GM21390 (cell line): ENCODE measurements at regions not wholly inside any gene's neighbourhood (a gene's known extent, or its start where the extent isn't known, plus 50 kb on each side); places are given as distances from the start of the nearest gene placed in this dataset.

Source experiments
- ATAC-seq: cut with Tn5 transposase; IDR thresholded peaks from one replicate; pipeline ENCODE4 v1.9.1; 2021; ENCODE audit not compliant: unreplicated experiment

DNA sequence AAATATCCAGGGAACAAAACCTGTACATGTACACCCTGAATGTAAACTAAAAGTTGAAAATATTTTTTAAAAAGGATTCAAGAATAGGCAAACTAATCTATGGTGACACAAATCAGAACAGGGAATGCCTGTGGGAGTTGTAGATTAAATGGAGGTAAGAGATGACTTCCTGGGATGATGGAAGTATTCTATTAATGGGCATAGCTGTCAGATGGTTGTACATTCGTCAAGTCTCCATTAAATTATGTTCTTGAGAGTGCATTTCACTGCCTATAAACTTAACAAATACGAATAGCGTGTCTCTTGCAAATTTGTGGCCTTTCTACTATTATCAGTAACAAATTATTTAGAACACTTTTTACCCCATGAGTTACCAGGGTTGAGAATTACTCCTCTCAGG is 207.0 kb downstream of the HNMT start:
- ATAC-seq: no peak

DNA sequence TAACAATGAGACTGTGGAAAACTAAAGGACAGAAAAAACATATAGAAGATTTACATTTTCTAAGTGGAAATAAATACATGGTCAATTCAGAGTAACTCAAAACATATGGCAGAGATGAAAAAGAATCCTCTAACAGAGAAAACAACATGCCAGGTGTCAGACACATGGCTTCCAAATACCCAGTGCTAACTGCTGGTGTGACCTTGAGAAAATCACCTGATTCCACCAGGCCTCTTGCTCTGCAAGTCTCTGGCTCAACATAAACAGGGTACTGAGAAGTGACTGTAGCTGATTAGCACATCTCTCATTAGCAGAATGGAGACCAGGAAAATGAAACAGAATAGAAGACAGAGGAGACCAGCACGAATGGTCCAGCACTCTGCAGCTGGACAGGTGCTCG is 210.8 kb downstream of the HNMT start:
- ATAC-seq: no peak

- no peak for ATAC-seq
Measured at GRCh38 chr2:138176862-138177439, 212.7 kb downstream of the HNMT start.

- no peak for ATAC-seq
Measured at GRCh38 chr2:138177693-138178092, 213.4 kb downstream of the HNMT start.

DNA sequence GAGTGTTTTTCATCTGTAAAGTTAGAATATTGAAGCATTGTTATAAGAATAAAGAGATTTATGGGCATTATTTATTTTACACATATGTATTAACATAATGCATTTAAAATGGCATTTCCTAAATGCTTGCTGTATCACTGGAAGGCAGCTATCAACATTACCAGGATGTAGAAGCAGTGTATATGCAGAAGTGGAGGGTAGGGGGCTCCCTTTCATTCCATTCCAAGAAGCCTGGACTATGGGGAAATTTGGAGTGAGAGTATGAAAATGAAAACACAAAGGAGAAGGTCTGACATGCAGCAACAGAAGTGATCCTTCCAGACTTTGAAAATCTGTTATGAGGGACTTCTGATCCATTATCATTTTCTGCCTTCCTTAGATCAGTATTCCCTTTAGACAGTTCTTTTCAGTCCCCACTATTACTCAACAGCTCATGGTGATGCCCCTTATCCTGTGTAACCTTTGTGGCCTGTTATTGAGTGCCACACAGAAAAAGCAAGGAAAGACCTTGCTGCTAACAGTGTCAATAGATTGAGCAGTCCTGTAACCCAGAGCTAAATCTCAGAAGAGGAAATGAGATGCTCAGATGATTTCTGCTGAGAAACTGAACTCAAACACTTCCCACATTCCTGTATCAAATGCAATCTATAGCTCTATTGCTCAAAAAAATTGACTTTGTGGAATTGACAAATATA is 216.6 kb downstream of the HNMT start:
- ATAC-seq: no peak

DNA sequence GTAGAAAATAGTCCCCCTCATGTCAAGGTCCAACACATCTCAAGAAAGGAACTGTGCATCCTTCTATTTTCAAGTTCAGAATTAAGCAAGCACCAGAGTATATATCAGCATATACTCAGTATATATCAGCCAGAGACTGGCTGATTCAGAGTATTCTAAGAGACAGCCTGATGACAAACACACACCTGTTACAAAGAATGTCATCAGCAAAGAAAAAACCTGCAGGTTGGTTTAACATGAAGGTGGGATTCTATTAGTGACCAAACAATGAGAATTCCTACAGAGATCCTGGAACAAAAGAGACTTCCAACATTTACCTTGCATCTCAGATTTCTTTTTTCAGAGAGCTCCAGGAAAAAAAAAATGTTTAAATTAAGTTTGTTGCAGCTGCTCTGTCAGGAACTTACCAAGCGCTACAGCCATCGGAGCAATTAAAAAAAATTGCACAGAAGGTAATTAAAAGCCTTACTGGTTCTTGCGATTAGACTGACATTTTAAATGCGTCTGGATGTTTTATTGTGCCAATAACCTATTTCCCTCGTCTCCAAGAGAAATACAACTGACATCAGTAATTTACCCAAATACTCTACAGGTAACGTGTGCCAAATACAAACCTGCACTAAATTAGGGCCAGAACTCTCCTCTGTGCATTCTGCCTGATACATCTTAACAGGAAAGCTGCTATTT is 218.1 kb downstream of the HNMT start:
- no peak for ATAC-seq

DNA sequence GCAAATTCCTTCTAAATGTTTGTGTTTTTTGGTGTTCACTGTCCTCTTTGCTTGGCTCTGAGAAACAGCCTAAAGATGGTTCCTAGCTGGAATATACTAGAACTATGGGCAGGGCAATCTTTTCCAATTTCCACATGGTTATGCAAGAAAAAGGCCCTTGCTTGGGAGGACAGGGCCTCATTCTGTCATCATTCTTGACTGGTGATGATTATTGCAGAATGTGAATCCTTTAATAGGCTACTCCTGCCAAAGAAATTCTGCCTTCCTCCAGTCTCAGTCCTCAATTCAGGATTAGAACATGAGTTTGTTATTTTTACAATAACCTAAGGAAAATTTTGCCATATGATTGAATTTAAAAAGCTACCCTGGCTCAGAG is 218.7 kb downstream of the HNMT start:
- no peak for ATAC-seq

- ATAC-seq: no peak
Measured at GRCh38 chr2:138183705-138184104, 219.4 kb downstream of the HNMT start.

GRCh38 chr2:138184428-138184827 is 220.2 kb downstream of the HNMT start:
- ATAC-seq: no peak

DNA sequence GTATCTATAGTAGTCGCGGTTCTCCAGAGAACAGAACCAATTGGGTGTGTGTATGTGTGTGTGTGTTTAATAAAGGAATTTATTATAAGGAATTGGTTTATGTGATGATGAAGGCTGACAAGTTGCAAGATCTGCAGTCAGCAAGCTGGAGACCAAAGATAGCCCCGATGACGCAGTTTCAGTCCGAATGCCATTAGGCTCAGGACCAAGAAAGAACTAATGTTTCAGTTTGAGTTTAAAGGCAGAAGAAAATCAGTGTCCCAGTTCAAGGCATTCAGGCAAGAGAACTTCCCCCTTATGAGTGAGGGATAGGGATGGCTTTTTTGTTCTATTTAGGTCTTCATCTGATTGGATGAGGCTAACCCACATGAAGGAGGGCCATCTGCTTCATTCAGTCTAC is 221.6 kb downstream of the HNMT start:
- no peak for ATAC-seq

DNA sequence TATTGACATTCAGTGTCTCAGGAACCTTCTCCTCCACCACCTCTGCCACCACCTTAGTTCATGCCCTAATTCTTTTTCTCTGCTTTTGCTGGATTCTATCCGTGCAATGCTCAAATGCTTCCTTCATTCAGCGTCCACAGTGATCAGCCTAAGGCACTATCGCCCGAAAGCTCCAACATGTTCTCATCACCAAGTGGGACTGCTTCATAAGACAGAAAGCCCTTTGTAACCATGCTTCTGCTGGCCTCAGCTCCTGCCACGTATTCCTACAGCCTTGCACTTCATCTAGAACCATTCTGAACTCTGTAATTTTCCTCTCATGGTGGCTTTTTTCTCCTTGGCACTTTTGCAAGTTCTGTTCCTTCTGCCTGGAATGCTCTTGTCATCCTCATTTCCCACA is 222.9 kb downstream of the HNMT start:
- no peak for ATAC-seq

DNA sequence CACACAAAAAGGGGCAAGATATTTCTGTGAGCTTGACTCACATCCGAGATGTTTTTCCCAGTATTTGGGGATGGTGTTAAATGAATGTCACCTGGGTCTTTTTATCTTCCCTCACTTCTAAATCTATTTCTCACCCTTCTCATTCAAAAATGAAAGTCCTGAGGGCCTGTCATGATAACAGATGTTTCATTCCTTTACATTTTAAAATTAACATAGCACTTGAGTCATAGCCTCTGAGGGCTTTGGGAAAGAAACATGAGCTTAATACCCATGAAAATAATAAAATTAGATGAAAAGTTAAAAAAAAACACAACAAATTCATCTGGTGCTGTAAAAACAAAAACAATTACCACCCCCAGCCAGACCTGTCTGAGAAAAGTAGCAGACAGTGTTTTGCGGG is 226.7 kb downstream of the HNMT start:
- no peak for ATAC-seq

DNA sequence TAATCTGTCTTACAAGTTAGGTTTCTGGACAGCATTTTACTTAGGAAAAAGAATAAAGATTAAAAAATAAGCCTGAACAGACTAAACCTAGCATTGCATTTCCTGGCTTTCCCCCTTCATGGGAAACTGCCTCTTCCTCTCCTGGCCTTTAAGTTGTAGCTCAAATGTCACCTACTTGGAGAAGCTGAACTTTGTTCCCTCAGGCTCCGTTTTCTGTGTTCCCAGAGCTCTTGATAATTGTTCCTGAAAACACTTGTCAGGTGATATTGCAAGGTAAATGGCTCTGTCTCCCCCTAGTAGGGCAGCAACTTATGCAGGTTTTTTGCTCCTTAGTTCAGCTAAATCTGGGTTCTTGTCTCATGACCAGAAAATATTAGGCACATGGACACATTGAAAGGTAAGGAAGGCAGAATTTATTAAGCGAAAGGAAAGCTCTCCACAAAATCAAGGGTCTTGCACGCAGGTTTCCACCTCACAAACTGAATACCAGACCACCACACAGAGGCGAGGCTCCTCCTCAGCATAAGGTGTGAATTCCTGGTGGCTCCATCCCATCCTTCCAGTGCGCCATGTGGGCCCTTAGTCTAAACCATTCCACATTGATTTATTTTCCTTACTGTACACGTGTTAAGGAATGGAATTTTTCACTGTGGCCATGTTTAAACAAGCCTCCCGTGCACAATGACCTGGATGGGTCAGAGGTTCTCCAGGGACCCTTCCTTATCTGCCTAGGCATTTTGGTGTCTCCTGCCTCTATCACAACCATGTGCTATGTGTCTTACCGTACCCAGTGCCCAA is 229.3 kb downstream of the HNMT start:
- ATAC-seq: no peak

DNA sequence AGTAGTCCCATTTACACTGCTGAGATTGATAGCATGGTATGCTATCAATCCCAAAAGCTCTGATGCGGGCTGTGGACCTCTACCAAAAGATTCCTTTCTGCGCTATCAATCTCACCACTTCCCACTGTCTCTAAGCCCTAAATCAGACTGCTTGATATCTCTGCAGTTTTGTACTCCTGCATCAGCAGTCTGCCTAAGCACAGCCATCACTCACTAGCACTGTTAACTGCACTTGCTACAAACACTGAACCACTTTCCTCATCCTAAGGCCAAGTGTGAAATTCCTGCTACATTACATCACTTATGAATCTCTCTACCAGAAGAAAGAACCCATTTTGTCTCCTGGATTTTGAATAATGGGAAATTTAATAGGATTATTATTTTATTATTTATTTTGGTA is 237.0 kb downstream of the HNMT start:
- ATAC-seq: no peak

DNA sequence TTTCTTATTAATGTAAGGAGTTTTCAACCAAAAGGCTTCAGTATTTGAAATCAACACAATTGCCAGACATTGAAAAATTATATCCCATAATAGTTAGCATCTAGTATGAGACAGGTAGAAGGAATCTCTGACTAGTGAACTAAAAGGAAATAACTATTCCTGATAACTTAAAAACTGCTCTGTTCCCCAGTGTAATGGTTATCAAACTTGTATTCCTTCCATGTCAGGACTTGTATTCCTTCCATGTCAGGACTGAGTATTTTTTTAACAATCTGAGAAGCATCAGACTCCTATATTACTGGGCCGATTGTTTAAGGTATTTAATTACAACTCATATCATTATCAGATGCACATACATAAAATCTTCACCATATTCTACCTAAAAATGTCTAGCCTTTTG is 238.5 kb downstream of the HNMT start:
- no peak for ATAC-seq

- no peak for ATAC-seq
Measured at GRCh38 chr2:138205281-138205680, 241.0 kb downstream of the HNMT start.

DNA sequence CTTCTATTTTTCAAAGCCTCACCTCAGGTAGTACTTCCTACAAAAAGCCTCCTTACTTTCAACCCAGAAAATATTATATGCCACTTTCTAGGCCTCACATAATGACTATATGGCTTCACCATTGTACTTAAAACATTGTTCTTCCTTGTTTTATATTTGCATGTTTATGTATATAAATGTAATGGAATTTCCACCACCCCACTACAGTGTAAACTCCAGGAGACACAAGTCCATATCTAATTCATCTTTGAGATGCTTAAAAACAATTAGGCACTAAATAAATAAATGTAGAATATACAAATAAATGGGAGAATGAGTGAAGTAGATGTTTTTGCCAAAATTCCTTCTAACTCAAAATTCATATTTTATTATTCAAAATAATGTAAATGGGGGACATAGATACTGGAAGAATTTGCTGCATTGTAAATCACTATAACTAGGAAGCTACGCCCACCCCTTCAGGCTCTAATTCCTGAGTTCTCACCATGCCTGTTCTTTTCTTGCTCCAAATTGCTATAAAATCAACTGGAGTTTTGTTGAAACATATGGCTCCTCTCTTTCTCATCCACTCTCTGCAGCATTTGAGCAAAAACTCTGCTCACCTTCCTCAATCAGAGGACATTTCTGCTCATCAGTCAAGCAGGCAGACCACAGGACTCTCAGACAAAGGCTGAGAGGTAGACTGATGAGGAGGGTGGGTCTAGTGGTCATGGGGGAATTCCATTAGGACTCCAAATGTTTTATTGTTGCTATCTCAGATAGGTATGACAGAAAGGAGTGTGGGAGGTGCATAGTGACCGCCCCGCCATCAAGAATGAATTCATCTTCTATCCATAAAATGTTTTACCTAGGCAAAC is 243.0 kb downstream of the HNMT start:
- no peak for ATAC-seq

GRCh38 chr2:138209009-138209408 is 244.7 kb downstream of the HNMT start:
- no peak for ATAC-seq

DNA sequence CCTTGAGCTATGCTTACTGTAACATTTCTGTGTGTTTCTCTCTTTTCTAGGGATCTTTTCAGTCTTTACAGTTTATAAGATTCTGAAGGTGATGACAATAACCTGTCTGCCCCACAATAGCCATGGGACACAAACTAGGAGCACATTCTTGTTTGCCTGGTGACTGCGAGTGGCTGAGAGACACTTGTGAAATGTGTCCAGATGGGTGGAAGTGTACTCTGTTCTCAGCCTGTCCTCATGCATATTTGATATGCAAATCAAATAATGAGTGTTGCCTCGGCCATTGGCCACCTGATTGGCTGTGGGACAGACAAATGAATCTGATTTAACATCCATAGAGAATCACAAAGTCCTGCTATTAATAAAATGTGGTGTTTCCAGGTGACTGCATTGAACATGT is 246.2 kb downstream of the HNMT start:
- ATAC-seq: no peak

DNA sequence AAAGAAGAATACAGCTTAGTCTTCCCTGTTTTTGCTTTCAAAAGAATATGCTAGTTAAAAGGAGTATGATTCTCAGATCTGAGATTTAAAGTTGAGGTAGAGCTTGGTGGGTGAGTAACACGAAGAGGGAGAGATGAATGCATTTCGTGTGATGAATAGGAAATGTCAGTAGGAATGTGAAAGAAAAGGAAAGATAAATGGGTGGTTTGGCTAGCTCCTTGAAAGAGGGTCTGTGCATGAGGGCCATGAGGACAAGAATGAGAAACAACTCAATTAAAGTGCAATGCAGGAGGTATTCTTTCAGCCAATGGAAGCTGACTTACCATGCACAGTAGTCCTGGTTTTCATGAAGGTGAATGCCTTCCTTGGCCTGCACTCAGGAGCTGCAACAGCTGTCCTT is 248.2 kb downstream of the HNMT start:
- no peak for ATAC-seq

- ATAC-seq: peak; percentile 61
Measured at GRCh38 chr2:138213084-138213483, 248.8 kb downstream of the HNMT start.
